ENCODE measurements at regions not wholly inside any gene's neighbourhood (a gene's known extent, or its start where the extent isn't known, plus 50 kb on each side); places are given as distances from the start of the nearest gene placed in this dataset.
"Not testable (repeated sequence)": the region's sequence is repeated elsewhere in the genome, so short reads cannot be mapped to it uniquely, and the experiment has no call there.

- H2AFZ ChIP-seq (ENCODE audit: low read depth, low read length, severe bottlenecking): no peak overlapping the region
- no peaks in the 10 kb centered on the region for H3K9me2 ChIP-seq (replicated peaks; ENCODE audit: insufficient read depth, low read length)
- no peak overlapping the region for H3K27ac ChIP-seq (ENCODE audit: low read depth, low read length)
- TF ChIP-seq EZH2phosphoT487 (conservative IDR thresholded peaks at IDR 0.05; ENCODE audit: low read length): no peak
- TF ChIP-seq, protein P1, sequence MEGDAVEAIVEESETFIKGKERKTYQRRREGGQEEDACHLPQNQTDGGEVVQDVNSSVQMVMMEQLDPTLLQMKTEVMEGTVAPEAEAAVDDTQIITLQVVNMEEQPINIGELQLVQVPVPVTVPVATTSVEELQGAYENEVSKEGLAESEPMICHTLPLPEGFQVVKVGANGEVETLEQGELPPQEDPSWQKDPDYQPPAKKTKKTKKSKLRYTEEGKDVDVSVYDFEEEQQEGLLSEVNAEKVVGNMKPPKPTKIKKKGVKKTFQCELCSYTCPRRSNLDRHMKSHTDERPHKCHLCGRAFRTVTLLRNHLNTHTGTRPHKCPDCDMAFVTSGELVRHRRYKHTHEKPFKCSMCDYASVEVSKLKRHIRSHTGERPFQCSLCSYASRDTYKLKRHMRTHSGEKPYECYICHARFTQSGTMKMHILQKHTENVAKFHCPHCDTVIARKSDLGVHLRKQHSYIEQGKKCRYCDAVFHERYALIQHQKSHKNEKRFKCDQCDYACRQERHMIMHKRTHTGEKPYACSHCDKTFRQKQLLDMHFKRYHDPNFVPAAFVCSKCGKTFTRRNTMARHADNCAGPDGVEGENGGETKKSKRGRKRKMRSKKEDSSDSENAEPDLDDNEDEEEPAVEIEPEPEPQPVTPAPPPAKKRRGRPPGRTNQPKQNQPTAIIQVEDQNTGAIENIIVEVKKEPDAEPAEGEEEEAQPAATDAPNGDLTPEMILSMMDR (IDR thresholded peaks at IDR 0.05; ENCODE audit: insufficient read depth, low read length, poor library complexity, severe bottlenecking): no peak
- no peak overlapping the region for H3K9ac ChIP-seq (ENCODE audit: low read length)
- no peaks in the 10 kb centered on the region for H4K20me1 ChIP-seq (ENCODE audit: low read depth, low read length)
- H3K9me3 ChIP-seq (ENCODE audit: insufficient read depth, low read length): no peaks in the 10 kb centered on the region
- H3K4me3 ChIP-seq (ENCODE audit: insufficient read depth, low read length, poor library complexity, severe bottlenecking): no peak overlapping the region
- no peaks in the 10 kb centered on the region for H3K79me2 ChIP-seq (ENCODE audit: insufficient read depth, low read length)
- H3K36me3 ChIP-seq (ENCODE audit: low read length): no peaks in the 10 kb centered on the region
- H3F3A ChIP-seq (ENCODE audit: insufficient read depth): no peaks in the 10 kb centered on the region
- H3K27me3 ChIP-seq (ENCODE audit: low read length): no peaks in the 10 kb centered on the region
- no peak overlapping the region for H3K4me2 ChIP-seq (ENCODE audit: low read depth, low read length, poor library complexity, severe bottlenecking)
Measured at GRCh38 chr20:43352996-43353395, 104.7 kb upstream of the SRSF6 start.

DNA sequence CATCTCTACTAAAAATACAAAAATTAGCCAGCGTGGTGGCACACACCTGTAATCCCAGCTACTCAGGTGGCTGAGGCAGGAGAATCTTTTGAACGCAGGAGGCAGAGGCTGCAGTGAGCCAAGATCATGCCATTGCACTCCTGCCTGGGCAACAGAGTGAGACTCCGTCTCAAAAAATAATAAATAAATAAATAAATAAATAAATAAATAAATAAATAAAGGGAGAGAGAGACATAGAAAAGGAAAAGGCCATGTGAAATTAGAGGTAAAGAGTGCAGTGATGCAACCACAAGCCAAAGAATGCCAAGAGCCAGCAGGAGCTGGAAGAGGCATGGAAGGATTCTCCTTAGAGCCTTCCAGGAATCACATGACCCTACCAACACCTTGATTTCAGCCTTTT, 107.0 kb upstream of the SRSF6 start:
- not testable (repeated sequence) for H3K27me3 ChIP-seq (ENCODE audit: low read length); H3K9me3 ChIP-seq (ENCODE audit: insufficient read depth, low read length); H3K36me3 ChIP-seq (ENCODE audit: low read length); H4K20me1 ChIP-seq (ENCODE audit: low read depth, low read length); H3F3A ChIP-seq (ENCODE audit: insufficient read depth); H3K9ac ChIP-seq (ENCODE audit: low read length); H3K4me2 ChIP-seq (ENCODE audit: low read depth, low read length, poor library complexity, severe bottlenecking); H2AFZ ChIP-seq (ENCODE audit: low read depth, low read length, severe bottlenecking); H3K27ac ChIP-seq (ENCODE audit: low read depth, low read length); H3K9me2 ChIP-seq (replicated peaks; ENCODE audit: insufficient read depth, low read length); H3K79me2 ChIP-seq (ENCODE audit: insufficient read depth, low read length); H3K4me3 ChIP-seq (ENCODE audit: insufficient read depth, low read length, poor library complexity, severe bottlenecking)

- no peaks in the 10 kb centered on the region for H3K9me2 ChIP-seq (replicated peaks; ENCODE audit: insufficient read depth, low read length)
- no peak overlapping the region for H3K4me2 ChIP-seq (ENCODE audit: low read depth, low read length, poor library complexity, severe bottlenecking)
- no peaks in the 10 kb centered on the region for H4K20me1 ChIP-seq (ENCODE audit: low read depth, low read length)
- TF ChIP-seq, protein P1 (IDR thresholded peaks at IDR 0.05; ENCODE audit: insufficient read depth, low read length, poor library complexity, severe bottlenecking): no peak
- no peak for TF ChIP-seq EZH2phosphoT487 (conservative IDR thresholded peaks at IDR 0.05; ENCODE audit: low read length)
- no peaks in the 10 kb centered on the region for H3K79me2 ChIP-seq (ENCODE audit: insufficient read depth, low read length)
- H3K4me3 ChIP-seq (ENCODE audit: insufficient read depth, low read length, poor library complexity, severe bottlenecking): no peak overlapping the region
- H3K36me3 ChIP-seq (ENCODE audit: low read length): no peaks in the 10 kb centered on the region
- no peaks in the 10 kb centered on the region for H3K27me3 ChIP-seq (ENCODE audit: low read length)
- no peak overlapping the region for H3K9ac ChIP-seq (ENCODE audit: low read length)
- no peak overlapping the region for H3K27ac ChIP-seq (ENCODE audit: low read depth, low read length)
- no peaks in the 10 kb centered on the region for H3K9me3 ChIP-seq (ENCODE audit: insufficient read depth, low read length)
- H3F3A ChIP-seq (ENCODE audit: insufficient read depth): no peaks in the 10 kb centered on the region
- H2AFZ ChIP-seq (ENCODE audit: low read depth, low read length, severe bottlenecking): no peak overlapping the region
Measured at GRCh38 chr20:43349841-43350240, 107.9 kb upstream of the SRSF6 start.

DNA sequence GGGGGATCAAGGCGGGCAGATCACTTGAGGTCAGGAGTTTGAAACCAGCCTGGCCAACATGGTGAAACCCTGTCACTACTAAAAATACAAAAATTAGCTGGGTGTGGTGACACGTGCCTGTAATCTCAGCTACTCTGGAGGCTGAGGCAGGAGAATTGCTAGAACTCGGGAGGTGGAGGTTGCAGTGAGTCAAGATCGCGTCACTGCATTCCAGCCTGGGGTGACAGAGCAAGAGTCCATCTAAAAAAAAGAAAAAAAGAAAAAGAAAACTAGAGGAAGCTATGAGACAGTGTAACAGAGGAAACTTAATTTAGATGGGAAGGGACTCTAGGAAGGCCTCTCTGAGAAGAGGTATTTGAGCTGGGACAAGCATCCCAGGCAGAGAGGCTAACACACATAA, 109.9 kb upstream of the SRSF6 start:
- not testable (repeated sequence) for H3K4me3 ChIP-seq (ENCODE audit: insufficient read depth, low read length, poor library complexity, severe bottlenecking); H3K9ac ChIP-seq (ENCODE audit: low read length); H3K36me3 ChIP-seq (ENCODE audit: low read length); H3K27ac ChIP-seq (ENCODE audit: low read depth, low read length); H3F3A ChIP-seq (ENCODE audit: insufficient read depth); H4K20me1 ChIP-seq (ENCODE audit: low read depth, low read length); H2AFZ ChIP-seq (ENCODE audit: low read depth, low read length, severe bottlenecking); H3K4me2 ChIP-seq (ENCODE audit: low read depth, low read length, poor library complexity, severe bottlenecking); H3K79me2 ChIP-seq (ENCODE audit: insufficient read depth, low read length); H3K9me2 ChIP-seq (replicated peaks; ENCODE audit: insufficient read depth, low read length); H3K9me3 ChIP-seq (ENCODE audit: insufficient read depth, low read length); H3K27me3 ChIP-seq (ENCODE audit: low read length)
